Kidney (tissue), 13 donors: ENCODE measurements at regions not wholly inside any gene's neighbourhood (a gene's known extent, or its start where the extent isn't known, plus 50 kb on each side); places are given as distances from the start of the nearest gene placed in this dataset.

Experiments
- DNase-seq, 5 donors: peaks; one replicate each; pipeline ENCODE4 v3.0.0-alpha.2; 2013 to 2020
- FAIRE-seq: peaks from 2 replicates; lab custom pipeline; 2012; peaks lifted over from hg19 to GRCh38; lab: Jason Lieb, UNC
- H3K27ac ChIP-seq, 2 donors: one replicate each; pipeline ENCODE4 v1.7.0; 2013; ENCODE audit warnings: low read depth in 2 of 2, low read length in 2 of 2, inconsistent platforms in 1 of 2
- H3K27me3 ChIP-seq: one replicate; pipeline ENCODE4 v1.7.1; 2013; ENCODE audit warnings: low read length, inconsistent platforms; ENCODE audit not compliant: control insufficient read depth, insufficient read depth
- H3K36me3 ChIP-seq, 3 donors: one replicate each; pipeline versions ENCODE4 v1.7.0 to v1.7.1; 2013; ENCODE audit warnings: low read length in 3 of 3, control low read depth in 1 of 3, inconsistent platforms in 1 of 3; ENCODE audit not compliant: insufficient read depth in 3 of 3, control insufficient read depth in 2 of 3
- H3K4me1 ChIP-seq, 3 donors: one replicate each; pipeline versions ENCODE4 v1.7.0 to v1.7.1; 2013; ENCODE audit warnings: low read length in 3 of 3, inconsistent platforms in 1 of 3, low read depth in 1 of 3; ENCODE audit not compliant: control insufficient read depth in 2 of 3, insufficient read depth in 2 of 3
- H3K4me3 ChIP-seq, 3 donors: one replicate each; pipeline versions ENCODE4 v1.7.0 to v1.8.1; 2013; ENCODE audit warnings: low read length in 3 of 3, control low read depth in 1 of 3, inconsistent platforms in 1 of 3
- H3K9ac ChIP-seq, 3 donors: one replicate each; pipeline versions ENCODE4 v1.7.0 to v1.7.1; 2013; ENCODE audit warnings: low read length in 3 of 3, control low read depth in 1 of 3, inconsistent platforms in 1 of 3
- H3K9me3 ChIP-seq, 3 donors: one replicate each; pipeline versions ENCODE4 v1.7.0 to v1.7.1; 2013; ENCODE audit warnings: low read length in 3 of 3, control low read depth in 1 of 3, inconsistent platforms in 1 of 3; ENCODE audit not compliant: control insufficient read depth in 2 of 3, insufficient read depth in 1 of 3
- intact Hi-C: fragments of 100-400 bp; cut with DNase I; formaldehyde crosslinking; loops from one replicate; pipeline ENCODE4 v1.11.1; 2022
- TF ChIP-seq, protein P1 (sequence below): IDR thresholded peaks from 3 replicates; pipeline ENCODE4 v1.5.1; 2012; ENCODE audit warnings: mild to moderate bottlenecking, moderate library complexity, borderline replicate concordance; ENCODE audit not compliant: insufficient read depth; ENCODE audit errors: extremely low read depth
- donor health status: control.
- donor health status: control.
- donor health status: control.
- donor health status: control.
- donor health status: control.
- donor health status: DM: yes; HTN: yes; CAD: no.
- donor health status: Normal renal cell carcinoma (clear cell type).

DNA sequence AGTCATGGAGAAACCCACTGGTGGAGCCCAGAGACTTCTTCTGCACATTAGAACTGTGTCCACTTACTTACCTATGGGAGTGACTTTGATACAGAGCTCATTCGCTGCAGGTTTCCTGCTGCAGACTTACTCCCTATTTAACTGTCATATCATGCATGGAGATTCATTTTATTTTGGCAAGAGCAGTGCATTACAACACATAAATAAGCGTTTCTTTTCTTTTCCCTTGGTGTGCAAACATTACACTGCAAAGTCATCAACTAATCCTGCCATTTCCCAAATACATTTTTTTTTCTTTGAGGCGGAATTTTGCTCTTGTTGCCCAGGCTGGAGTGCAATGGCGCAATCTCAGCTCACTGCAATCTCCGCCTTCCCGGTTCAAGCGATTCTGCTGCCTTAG is 230.9 kb upstream of the SFRP2 start:
- no peaks in the 10 kb centered on the region for H3K9me3 ChIP-seq
- H3K36me3 ChIP-seq = no peaks in the 10 kb centered on the region
- DNase-seq (no peak), FAIRE-seq (no peak)
- no peaks in the 10 kb centered on the region for H3K27me3 ChIP-seq
- intact Hi-C loops = no loop called here
- TF ChIP-seq, protein P1, sequence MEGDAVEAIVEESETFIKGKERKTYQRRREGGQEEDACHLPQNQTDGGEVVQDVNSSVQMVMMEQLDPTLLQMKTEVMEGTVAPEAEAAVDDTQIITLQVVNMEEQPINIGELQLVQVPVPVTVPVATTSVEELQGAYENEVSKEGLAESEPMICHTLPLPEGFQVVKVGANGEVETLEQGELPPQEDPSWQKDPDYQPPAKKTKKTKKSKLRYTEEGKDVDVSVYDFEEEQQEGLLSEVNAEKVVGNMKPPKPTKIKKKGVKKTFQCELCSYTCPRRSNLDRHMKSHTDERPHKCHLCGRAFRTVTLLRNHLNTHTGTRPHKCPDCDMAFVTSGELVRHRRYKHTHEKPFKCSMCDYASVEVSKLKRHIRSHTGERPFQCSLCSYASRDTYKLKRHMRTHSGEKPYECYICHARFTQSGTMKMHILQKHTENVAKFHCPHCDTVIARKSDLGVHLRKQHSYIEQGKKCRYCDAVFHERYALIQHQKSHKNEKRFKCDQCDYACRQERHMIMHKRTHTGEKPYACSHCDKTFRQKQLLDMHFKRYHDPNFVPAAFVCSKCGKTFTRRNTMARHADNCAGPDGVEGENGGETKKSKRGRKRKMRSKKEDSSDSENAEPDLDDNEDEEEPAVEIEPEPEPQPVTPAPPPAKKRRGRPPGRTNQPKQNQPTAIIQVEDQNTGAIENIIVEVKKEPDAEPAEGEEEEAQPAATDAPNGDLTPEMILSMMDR = no peak
- H3K4me3 ChIP-seq = no peak overlapping the region
- H3K27ac ChIP-seq = no peak overlapping the region
- no peaks in the 10 kb centered on the region for H3K4me1 ChIP-seq
- no peak overlapping the region for H3K9ac ChIP-seq

GRCh38 chr4:154018659-154019058 is 229.8 kb upstream of the SFRP2 start:
- H3K4me1 ChIP-seq = no peaks in the 10 kb centered on the region
- no peak overlapping the region for H3K27ac ChIP-seq
- intact Hi-C loops = no loop called here
- no peak overlapping the region for H3K4me3 ChIP-seq
- no peaks in the 10 kb centered on the region for H3K9me3 ChIP-seq
- H3K36me3 ChIP-seq = no peaks in the 10 kb centered on the region
- TF ChIP-seq, protein P1 = no peak
- H3K9ac ChIP-seq = no peak overlapping the region
- FAIRE-seq (no peak), DNase-seq (no peak)
- H3K27me3 ChIP-seq = no peaks in the 10 kb centered on the region

GRCh38 chr4:154015578-154015977 is 226.7 kb upstream of the SFRP2 start:
- no peaks in the 10 kb centered on the region for H3K9me3 ChIP-seq
- FAIRE-seq = no peak
- no peak overlapping the region for H3K9ac ChIP-seq
- H3K27me3 ChIP-seq = no peaks in the 10 kb centered on the region
- H3K4me1 ChIP-seq = no peaks in the 10 kb centered on the region
- DNase-seq = no peak
- H3K4me3 ChIP-seq = no peak overlapping the region
- H3K36me3 ChIP-seq = no peaks in the 10 kb centered on the region
- TF ChIP-seq, protein P1 = no peak
- no peak overlapping the region for H3K27ac ChIP-seq
- intact Hi-C loops = no loop called here
